ENCODE measurements at regions not wholly inside any gene's neighbourhood (a gene's known extent, or its start where the extent isn't known, plus 50 kb on each side); places are given as distances from the start of the nearest gene placed in this dataset.

- no peak for TF ChIP-seq CTCF (IDR thresholded peaks at IDR 0.05)
- TF ChIP-seq POLR2A (IDR thresholded peaks at IDR 0.05) = no peak
Measured at GRCh38 chr10:105387971-105388370, 746.9 kb downstream of the SORCS3 start.
